Neuronal stem cell (in vitro differentiated cells): ENCODE measurements at regions not wholly inside any gene's neighbourhood (a gene's known extent, or its start where the extent isn't known, plus 50 kb on each side); places are given as distances from the start of the nearest gene placed in this dataset.

Experiments used
- DNase-seq: peaks from one replicate; pipeline ENCODE4 v3.0.0-alpha.2; 2013; ENCODE audit warnings: low spot score
- H2AFZ ChIP-seq: one replicate; pipeline ENCODE4 v1.6.1; 2013; ENCODE audit warnings: mild to moderate bottlenecking, low read length, inconsistent platforms
- H2AK5ac ChIP-seq: 2 replicates; pipeline ENCODE4 v1.6.1; 2013; ENCODE audit warnings: low read depth, mild to moderate bottlenecking, inconsistent platforms, low read length, moderate library complexity, mixed read lengths
- H2BK120ac ChIP-seq: 2 replicates; pipeline ENCODE4 v1.6.1; 2013; ENCODE audit warnings: low read depth, mild to moderate bottlenecking, inconsistent platforms, low read length, moderate library complexity, mixed read lengths
- H2BK12ac ChIP-seq: one replicate; pipeline ENCODE4 v1.6.1; 2013; ENCODE audit warnings: low read length, inconsistent platforms
- H2BK15ac ChIP-seq: 2 replicates; pipeline ENCODE4 v1.6.1; 2013; ENCODE audit warnings: mild to moderate bottlenecking, low read length, inconsistent platforms, mixed read lengths
- H2BK5ac ChIP-seq: one replicate; pipeline ENCODE4 v1.6.1; 2013; ENCODE audit warnings: inconsistent platforms, mild to moderate bottlenecking, low read length, moderate library complexity
- H3K14ac ChIP-seq: one replicate; pipeline ENCODE4 v1.6.1; 2013; ENCODE audit warnings: low read length, inconsistent platforms
- H3K18ac ChIP-seq: 2 replicates; pipeline ENCODE4 v1.6.1; 2013; ENCODE audit warnings: low read length, inconsistent platforms
- H3K23ac ChIP-seq: 2 replicates; pipeline ENCODE4 v1.6.1; 2013; ENCODE audit warnings: low read depth, mild to moderate bottlenecking, mixed read lengths, low read length, inconsistent platforms; ENCODE audit not compliant: poor library complexity
- H3K27ac ChIP-seq: replicated peaks from 3 replicates; pipeline ENCODE4 v1.5.1; 2013; ENCODE audit warnings: low read length, inconsistent platforms
- H3K27me3 ChIP-seq, 3 experiments: 2 replicates each; pipeline ENCODE4 v1.6.1; 2013; ENCODE audit warnings: low read length in 3 of 3, mild to moderate bottlenecking in 2 of 3, inconsistent platforms in 1 of 3, low read depth in 1 of 3, mixed read lengths in 1 of 3, moderate library complexity in 1 of 3; ENCODE audit not compliant: control insufficient read depth in 3 of 3, insufficient read depth in 3 of 3
- H3K36me3 ChIP-seq, 2 donors: replicated peaks in 1 of 2; 2 replicates each; pipeline ENCODE4 v1.6.1; 2013; ENCODE audit warnings: low read length in 2 of 2; ENCODE audit not compliant: control insufficient read depth in 2 of 2, insufficient read depth in 2 of 2
- H3K4ac ChIP-seq: 2 replicates; pipeline ENCODE4 v1.6.1; 2013; ENCODE audit warnings: inconsistent platforms, mild to moderate bottlenecking, low read length, moderate library complexity
- H3K4me1 ChIP-seq, 2 donors: 1 replicate in 1 of 2; 2 replicates in 1 of 2; pipeline ENCODE4 v1.6.1; 2013; ENCODE audit warnings: low read length in 2 of 2, low read depth in 1 of 2; ENCODE audit not compliant: control insufficient read depth in 2 of 2, insufficient read depth in 1 of 2
- H3K4me2 ChIP-seq: one replicate; pipeline ENCODE4 v1.6.1; 2013; ENCODE audit warnings: mild to moderate bottlenecking, low read length, inconsistent platforms; ENCODE audit not compliant: insufficient read depth, poor library complexity, severe bottlenecking
- H3K4me3 ChIP-seq, 2 donors: 2 replicates each; pipeline ENCODE4 v1.5.1; 2013; ENCODE audit warnings: low read length in 2 of 2, mild to moderate bottlenecking in 2 of 2, inconsistent platforms in 1 of 2, moderate library complexity in 1 of 2
- H3K79me1 ChIP-seq: one replicate; pipeline ENCODE4 v1.6.1; 2013; ENCODE audit warnings: low read depth, mild to moderate bottlenecking, inconsistent platforms, low read length, moderate library complexity
- H3K9ac ChIP-seq: one replicate; pipeline ENCODE4 v1.6.1; 2013; ENCODE audit warnings: mild to moderate bottlenecking, low read depth, low read length, inconsistent platforms; ENCODE audit not compliant: poor library complexity
- H3K9me3 ChIP-seq, 2 donors: replicated peaks in 1 of 2; 2 replicates each; pipeline versions ENCODE3 to v1.6.1; 2013; ENCODE audit warnings: low read length in 2 of 2, mild to moderate bottlenecking in 2 of 2, inconsistent platforms in 1 of 2, low read depth in 1 of 2, mixed read lengths in 1 of 2, moderate library complexity in 1 of 2; ENCODE audit not compliant: control insufficient read depth in 2 of 2, insufficient read depth in 1 of 2
- H4K8ac ChIP-seq: one replicate; pipeline ENCODE4 v1.6.1; 2013; ENCODE audit warnings: low read depth, mild to moderate bottlenecking, inconsistent platforms, low read length, moderate library complexity
- H4K91ac ChIP-seq: one replicate; pipeline ENCODE4 v1.6.1; 2013; ENCODE audit warnings: low read length, low read depth, mild to moderate bottlenecking, inconsistent platforms; ENCODE audit not compliant: poor library complexity
- WGBS, 2 donors: extraction: QIAGEN DNeasy Blood & Tissue Kit; methylation state at CpG; one replicate each; pipeline ENCODE4 v1.1.7; 2013; ENCODE audit warnings: missing lambda C conversion rate in 2 of 2, mixed read lengths in 1 of 2; ENCODE audit not compliant: insufficient read length in 2 of 2, insufficient replicate concordance in 1 of 2; ENCODE audit errors: extremely low coverage in 2 of 2; 5-methylcytosine and 5-hydroxymethylcytosine counted together

GRCh38 chr2:207337234-207338219 is 171.8 kb upstream of the KLF7 start:
- no peak for DNase-seq
- Histone ChIP-seq H3K14ac (no peak overlapping the region), H3K4me2 (no peak overlapping the region), H2BK120ac (no peak overlapping the region), H2BK12ac (no peak overlapping the region), H3K4ac (no peak overlapping the region), H3K4me3 (no peak overlapping the region), H3K27me3 (no peaks in the 10 kb centered on the region), H2AK5ac (no peak overlapping the region), H3K18ac (no peak overlapping the region), H3K79me1 (no peaks in the 10 kb centered on the region), H2BK5ac (no peak overlapping the region), H3K9ac (no peak overlapping the region), H3K36me3 (no peaks in the 10 kb centered on the region), H4K91ac (no peak overlapping the region), H3K23ac (no peak overlapping the region), H2BK15ac (no peak overlapping the region), H3K27ac (no peak overlapping the region), H3K9me3 (no peaks in the 10 kb centered on the region), H3K4me1 (peaks cover 16 to 46% of the 10 kb centered on the region in 2 donors), H4K8ac (no peak overlapping the region), H2AFZ (no peak overlapping the region)
- WGBS, 2 donors = no CpG with 5 or more reads among the region's 6 CpGs

- no peak overlapping the region for H4K8ac ChIP-seq
- H3K18ac ChIP-seq = no peak overlapping the region
- H3K4me3 ChIP-seq = no peak overlapping the region
- H4K91ac ChIP-seq = no peak overlapping the region
- WGBS, 2 donors = no CpG with 5 or more reads among the region's 3 CpGs
- H3K27ac ChIP-seq = no peak overlapping the region
- no peaks in the 10 kb centered on the region for H3K36me3 ChIP-seq
- H3K27me3 ChIP-seq = no peaks in the 10 kb centered on the region
- H2BK5ac ChIP-seq = no peak overlapping the region
- no peak overlapping the region for H2AFZ ChIP-seq
- no peak overlapping the region for H3K14ac ChIP-seq
- no peak overlapping the region for H3K4me2 ChIP-seq
- no peaks in the 10 kb centered on the region for H3K79me1 ChIP-seq
- H3K4ac ChIP-seq = no peak overlapping the region
- no peak overlapping the region for H3K23ac ChIP-seq
- no peak overlapping the region for H2BK12ac ChIP-seq
- H3K9ac ChIP-seq = no peak overlapping the region
- DNase-seq = no peak
- no peak overlapping the region for H2BK120ac ChIP-seq
- H2AK5ac ChIP-seq = no peak overlapping the region
- no peak overlapping the region for H2BK15ac ChIP-seq
- H3K9me3 ChIP-seq = no peaks in the 10 kb centered on the region
- H3K4me1 ChIP-seq = peaks cover 16 to 46% of the 10 kb centered on the region in 2 donors
Observed at GRCh38 chr2:207338220-207338607, 172.5 kb upstream of the KLF7 start.

- no peaks in the 10 kb centered on the region for H3K9me3 ChIP-seq
- peaks cover 16 to 43% of the 10 kb centered on the region in 2 donors for H3K4me1 ChIP-seq
- H3K4me3 ChIP-seq = no peak overlapping the region
- no peak overlapping the region for H4K8ac ChIP-seq
- H2BK5ac ChIP-seq = no peak overlapping the region
- H3K27me3 ChIP-seq = no peaks in the 10 kb centered on the region
- no peak overlapping the region for H3K18ac ChIP-seq
- H2BK120ac ChIP-seq = no peak overlapping the region
- H4K91ac ChIP-seq = no peak overlapping the region
- H3K23ac ChIP-seq = no peak overlapping the region
- no peak overlapping the region for H3K4ac ChIP-seq
- H3K79me1 ChIP-seq = no peaks in the 10 kb centered on the region
- DNase-seq = no peak
- H3K4me2 ChIP-seq = no peak overlapping the region
- no peak overlapping the region for H2AFZ ChIP-seq
- H2AK5ac ChIP-seq = no peak overlapping the region
- H2BK12ac ChIP-seq = no peak overlapping the region
- H3K36me3 ChIP-seq = no peaks in the 10 kb centered on the region
- H2BK15ac ChIP-seq = no peak overlapping the region
- H3K9ac ChIP-seq = no peak overlapping the region
- H3K14ac ChIP-seq = no peak overlapping the region
- WGBS, 2 donors = no CpG with 5 or more reads among the region's 3 CpGs
- no peak overlapping the region for H3K27ac ChIP-seq
Observed at GRCh38 chr2:207338610-207339009, 172.9 kb upstream of the KLF7 start.

GRCh38 chr2:207341112-207341750 is 175.5 kb upstream of the KLF7 start:
- no peak overlapping the region for H3K18ac ChIP-seq
- peaks cover 8 to 22% of the 10 kb centered on the region in 2 donors for H3K4me1 ChIP-seq
- no peak overlapping the region for H2BK15ac ChIP-seq
- H3K36me3 ChIP-seq = no peaks in the 10 kb centered on the region
- no peaks in the 10 kb centered on the region for H3K27me3 ChIP-seq
- no CpG with 5 or more reads among the region's 9 CpGs for WGBS, 2 donors
- H2AFZ ChIP-seq = no peak overlapping the region
- no peak overlapping the region for H2BK12ac ChIP-seq
- no peak overlapping the region for H3K14ac ChIP-seq
- H3K9me3 ChIP-seq = no peaks in the 10 kb centered on the region
- H3K9ac ChIP-seq = no peak overlapping the region
- no peak overlapping the region for H4K8ac ChIP-seq
- no peak overlapping the region for H3K27ac ChIP-seq
- H2BK120ac ChIP-seq = no peak overlapping the region
- H2BK5ac ChIP-seq = no peak overlapping the region
- H3K4me3 ChIP-seq = no peak overlapping the region
- no peak overlapping the region for H2AK5ac ChIP-seq
- no peak overlapping the region for H3K4me2 ChIP-seq
- H3K4ac ChIP-seq = no peak overlapping the region
- H3K79me1 ChIP-seq = no peaks in the 10 kb centered on the region
- no peak overlapping the region for H4K91ac ChIP-seq
- DNase-seq = peak; percentile 54
- no peak overlapping the region for H3K23ac ChIP-seq
